ENCODE measurements at regions not wholly inside any gene's neighbourhood (a gene's known extent, or its start where the extent isn't known, plus 50 kb on each side); places are given as distances from the start of the nearest gene placed in this dataset.

GRCh38 chr5:42915306-42915866 lies 103.7 kb upstream of the SELENOP start:
- no peak for TF ChIP-seq POLR2AphosphoS5 (IDR thresholded peaks at IDR 0.05)
- TF ChIP-seq CTCF (IDR thresholded peaks at IDR 0.05) = no peak
- no peak for TF ChIP-seq POLR2A (IDR thresholded peaks at IDR 0.05; ENCODE audit: low read depth)
- TF ChIP-seq EP300 (IDR thresholded peaks at IDR 0.05) = no peak
